ENCODE measurements at regions not wholly inside any gene's neighbourhood (a gene's known extent, or its start where the extent isn't known, plus 50 kb on each side); places are given as distances from the start of the nearest gene placed in this dataset.
"Not testable (repeated sequence)": the region's sequence is repeated elsewhere in the genome, so short reads cannot be mapped to it uniquely, and the experiment has no call there.

GRCh38 chr14:23751616-23752015 lies 115.5 kb downstream of the DHRS2 start:
- DNase-seq (ENCODE audit: low read depth), result no peak

- DNase-seq (ENCODE audit: low read depth), result no peak
Measured at GRCh38 chr14:23763394-23763793, 127.2 kb downstream of the DHRS2 start.

- no peak for DNase-seq (ENCODE audit: low read depth)
Measured at GRCh38 chr14:23766737-23767401, 130.7 kb downstream of the DHRS2 start.

- not testable (repeated sequence) for DNase-seq (ENCODE audit: low read depth)
Measured at GRCh38 chr14:23769221-23769728, 133.1 kb downstream of the DHRS2 start.

- DNase-seq (ENCODE audit: low read depth), result no peak
Measured at GRCh38 chr14:23773981-23774380, 137.8 kb downstream of the DHRS2 start.

GRCh38 chr14:23776296-23776695 lies 140.1 kb downstream of the DHRS2 start:
- no peak for DNase-seq (ENCODE audit: low read depth)

GRCh38 chr14:23785208-23785607 lies 149.0 kb downstream of the DHRS2 start:
- DNase-seq (ENCODE audit: low read depth), result no peak

- no peak for DNase-seq (ENCODE audit: low read depth)
Measured at GRCh38 chr14:23787436-23787835, 151.3 kb downstream of the DHRS2 start.

- DNase-seq (ENCODE audit: low read depth), result no peak
Measured at GRCh38 chr14:23789696-23790095, 153.5 kb downstream of the DHRS2 start.

GRCh38 chr14:23793532-23793931 lies 157.4 kb downstream of the DHRS2 start:
- no peak for DNase-seq (ENCODE audit: low read depth)

- no peak for DNase-seq (ENCODE audit: low read depth)
Measured at GRCh38 chr14:23800811-23801210, 152.8 kb upstream of the DHRS4 start.

GRCh38 chr14:23801766-23802165 lies 151.8 kb upstream of the DHRS4 start:
- no peak for DNase-seq (ENCODE audit: low read depth)

- DNase-seq (ENCODE audit: low read depth), result no peak
Measured at GRCh38 chr14:23804817-23805216, 148.8 kb upstream of the DHRS4 start.

- DNase-seq (ENCODE audit: low read depth), result no peak
Measured at GRCh38 chr14:23805761-23806160, 147.8 kb upstream of the DHRS4 start.

- no peak for DNase-seq (ENCODE audit: low read depth)
Measured at GRCh38 chr14:23814527-23815256, 138.9 kb upstream of the DHRS4 start.

- no peak for DNase-seq (ENCODE audit: low read depth)
Measured at GRCh38 chr14:23816371-23816770, 137.2 kb upstream of the DHRS4 start.

GRCh38 chr14:23817164-23817767 lies 136.3 kb upstream of the DHRS4 start:
- DNase-seq (ENCODE audit: low read depth), result no peak

GRCh38 chr14:23827100-23827892 lies 126.3 kb upstream of the DHRS4 start:
- DNase-seq (ENCODE audit: low read depth), result peak; percentile 11

- DNase-seq (ENCODE audit: low read depth), result no peak
Measured at GRCh38 chr14:23828001-23828400, 125.6 kb upstream of the DHRS4 start.

- DNase-seq (ENCODE audit: low read depth), result no peak
Measured at GRCh38 chr14:23828616-23829015, 125.0 kb upstream of the DHRS4 start.

GRCh38 chr14:23829736-23830471 lies 123.7 kb upstream of the DHRS4 start:
- DNase-seq (ENCODE audit: low read depth), result peak; percentile 82

All from RPMI7951 (cell line).